ENCODE measurements at regions not wholly inside any gene's neighbourhood (a gene's known extent, or its start where the extent isn't known, plus 50 kb on each side); places are given as distances from the start of the nearest gene placed in this dataset.

DNA sequence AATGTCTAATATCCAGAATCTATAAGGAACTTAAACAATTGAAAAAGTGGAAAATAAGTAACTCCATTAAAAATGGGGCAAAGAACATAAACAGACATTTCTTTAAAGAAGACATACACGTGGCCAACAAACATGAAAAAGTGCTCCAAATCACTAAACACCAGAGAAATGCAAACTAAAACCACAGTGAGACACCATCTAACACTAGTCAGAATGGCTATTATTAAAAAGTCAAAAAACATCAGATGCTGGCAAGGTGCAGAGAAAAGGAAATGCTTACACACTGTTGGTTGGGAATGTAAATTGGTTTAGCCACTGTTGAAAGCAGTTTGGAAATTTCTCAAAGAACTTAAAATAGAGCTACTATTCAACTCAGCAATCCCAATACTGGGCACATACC, 169.2 kb upstream of the MANEA start:
- Mint-ChIP-seq H3K36me3 (no peaks in the 10 kb centered on the region), H3K27me3 (no peaks in the 10 kb centered on the region), H3K4me1 (no peaks in the 10 kb centered on the region), H3K9me3 (no peaks in the 10 kb centered on the region), H3K27ac (no peak overlapping the region), H3K4me3 (no peak overlapping the region)
- no peak for DNase-seq
- CTCF ChIA-PET: no interaction called here

- Mint-ChIP-seq H3K36me3 (no peaks in the 10 kb centered on the region), H3K4me1 (no peaks in the 10 kb centered on the region), H3K27me3 (no peaks in the 10 kb centered on the region), H3K4me3 (no peak overlapping the region), H3K9me3 (no peaks in the 10 kb centered on the region), H3K27ac (no peak overlapping the region)
- no peak for DNase-seq
- CTCF ChIA-PET: no interaction called here
These were observed 167.2 kb upstream of the MANEA start for GRCh38 chr6:95410168-95410567.

- Mint-ChIP-seq H3K36me3 (no peaks in the 10 kb centered on the region), H3K27me3 (no peaks in the 10 kb centered on the region), H3K27ac (no peak overlapping the region), H3K9me3 (no peaks in the 10 kb centered on the region), H3K4me3 (no peak overlapping the region), H3K4me1 (no peaks in the 10 kb centered on the region)
- DNase-seq: no peak
- CTCF ChIA-PET: no interaction called here
These were observed 163.5 kb upstream of the MANEA start for GRCh38 chr6:95413789-95414188.

DNA sequence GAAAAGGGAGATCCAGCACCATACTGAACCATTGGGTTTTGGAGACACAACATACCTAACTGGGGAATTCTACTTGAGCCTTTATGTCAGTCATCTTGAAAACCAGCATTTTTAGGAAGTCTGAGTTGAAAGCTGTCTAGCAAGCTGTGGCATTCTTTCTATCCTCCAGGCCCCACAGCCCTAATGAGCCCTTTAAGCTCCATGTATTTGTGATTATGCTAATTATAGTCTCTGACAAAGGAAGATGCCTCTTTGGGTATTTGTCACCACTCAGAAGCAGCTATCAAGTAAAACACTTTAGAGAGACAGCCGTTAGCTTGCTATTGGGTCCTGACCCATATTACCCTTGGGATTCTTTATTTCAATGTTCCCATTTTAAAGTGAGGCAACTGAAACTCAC, 159.5 kb upstream of the MANEA start:
- Mint-ChIP-seq H3K9me3 (peaks cover 4% of the 10 kb centered on the region), H3K4me1 (no peaks in the 10 kb centered on the region), H3K27ac (no peak overlapping the region), H3K27me3 (no peaks in the 10 kb centered on the region), H3K4me3 (no peak overlapping the region), H3K36me3 (no peaks in the 10 kb centered on the region)
- CTCF ChIA-PET: no interaction called here
- no peak for DNase-seq

- no peaks in the 10 kb centered on the region for H3K4me1 Mint-ChIP-seq
- no peak for DNase-seq
- H3K27ac Mint-ChIP-seq: no peak overlapping the region
- peaks cover 4% of the 10 kb centered on the region for H3K9me3 Mint-ChIP-seq
- no peaks in the 10 kb centered on the region for H3K36me3 Mint-ChIP-seq
- no peak overlapping the region for H3K4me3 Mint-ChIP-seq
- CTCF ChIA-PET: no interaction called here
- H3K27me3 Mint-ChIP-seq: no peaks in the 10 kb centered on the region
These were observed 156.5 kb upstream of the MANEA start for GRCh38 chr6:95420792-95421191.

- H3K36me3 Mint-ChIP-seq: no peaks in the 10 kb centered on the region
- no peak overlapping the region for H3K4me3 Mint-ChIP-seq
- peaks cover 4% of the 10 kb centered on the region for H3K9me3 Mint-ChIP-seq
- H3K27ac Mint-ChIP-seq: no peak overlapping the region
- DNase-seq: no peak
- CTCF ChIA-PET: no interaction called here
- H3K27me3 Mint-ChIP-seq: no peaks in the 10 kb centered on the region
- H3K4me1 Mint-ChIP-seq: no peaks in the 10 kb centered on the region
These were observed 154.0 kb upstream of the MANEA start for GRCh38 chr6:95423331-95423730.

GRCh38 chr6:95431637-95432228, 145.6 kb upstream of the MANEA start:
- Mint-ChIP-seq H3K9me3 (no peaks in the 10 kb centered on the region), H3K4me3 (no peak overlapping the region), H3K27ac (no peak overlapping the region), H3K36me3 (no peaks in the 10 kb centered on the region), H3K27me3 (no peaks in the 10 kb centered on the region), H3K4me1 (no peaks in the 10 kb centered on the region)
- DNase-seq: peak; percentile 53
- CTCF ChIA-PET: no interaction called here

DNA sequence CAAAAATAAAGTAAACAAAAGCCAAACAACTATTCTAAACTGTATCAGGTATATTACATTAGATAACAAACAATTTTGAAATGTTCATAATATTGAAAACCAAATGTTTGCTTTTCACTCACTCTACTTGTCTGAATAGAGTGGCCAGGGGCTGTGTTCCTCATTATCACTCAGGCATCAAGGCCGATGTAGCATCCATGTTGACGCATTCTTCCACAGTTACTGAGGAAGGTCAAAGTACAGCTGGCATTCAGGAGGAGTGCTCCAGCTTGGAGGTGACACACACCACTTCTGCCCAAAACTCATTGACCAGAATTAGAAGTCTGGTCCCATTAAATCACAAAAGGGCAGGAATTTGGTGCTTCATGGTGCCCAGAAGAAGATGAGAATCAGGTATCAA, 137.6 kb upstream of the MANEA start:
- Mint-ChIP-seq H3K4me3 (no peak overlapping the region), H3K27me3 (no peaks in the 10 kb centered on the region), H3K27ac (no peak overlapping the region), H3K36me3 (no peaks in the 10 kb centered on the region), H3K4me1 (no peaks in the 10 kb centered on the region), H3K9me3 (no peaks in the 10 kb centered on the region)
- CTCF ChIA-PET: no interaction called here
- no peak for DNase-seq

GRCh38 chr6:95448208-95448607, 129.1 kb upstream of the MANEA start:
- H3K27me3 Mint-ChIP-seq: no peaks in the 10 kb centered on the region
- no peaks in the 10 kb centered on the region for H3K36me3 Mint-ChIP-seq
- CTCF ChIA-PET: no interaction called here
- no peaks in the 10 kb centered on the region for H3K9me3 Mint-ChIP-seq
- no peak overlapping the region for H3K27ac Mint-ChIP-seq
- H3K4me3 Mint-ChIP-seq: no peak overlapping the region
- no peaks in the 10 kb centered on the region for H3K4me1 Mint-ChIP-seq
- DNase-seq: no peak

DNA sequence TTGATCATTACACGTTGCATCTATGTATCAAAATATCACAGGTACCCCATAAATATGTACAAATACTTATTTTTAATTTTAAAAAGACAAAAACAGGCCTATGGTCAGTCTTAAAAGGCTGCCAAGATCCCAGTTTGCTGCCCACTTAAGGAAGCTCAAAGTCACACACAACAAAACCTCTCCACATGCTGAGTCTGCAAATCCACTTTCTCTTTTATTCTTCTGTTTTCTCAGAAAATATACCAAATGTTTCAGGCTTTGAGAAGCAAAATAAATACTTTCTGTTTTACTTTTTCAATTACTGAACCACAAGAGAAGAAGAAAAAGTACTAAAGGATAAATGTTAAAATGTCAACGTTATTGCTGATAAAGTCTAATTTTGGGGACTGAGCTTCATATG, 107.8 kb upstream of the MANEA start:
- H3K36me3 Mint-ChIP-seq: no peaks in the 10 kb centered on the region

DNA sequence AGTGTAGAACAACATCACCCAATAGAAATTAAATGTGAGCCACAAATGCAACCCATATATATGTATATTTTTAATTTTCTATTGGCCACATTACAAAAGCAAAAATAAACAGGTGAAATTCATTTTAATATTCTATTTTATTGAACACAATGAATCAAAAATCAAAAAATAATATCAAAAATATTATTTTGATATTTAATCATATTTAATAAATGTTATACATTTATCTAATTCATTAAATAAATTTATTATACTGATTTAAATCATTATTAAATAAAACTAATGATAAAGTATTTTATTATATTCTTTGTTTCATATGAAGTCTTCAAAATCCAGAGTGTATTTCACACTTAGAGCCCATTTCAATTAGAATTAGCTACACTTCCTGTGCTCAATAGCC, 98.4 kb upstream of the MANEA start:
- no peaks in the 10 kb centered on the region for H3K36me3 Mint-ChIP-seq
- H3K9me3 Mint-ChIP-seq: no peaks in the 10 kb centered on the region
- H3K4me3 Mint-ChIP-seq: no peak overlapping the region
- H3K27me3 Mint-ChIP-seq: no peaks in the 10 kb centered on the region
- no peak for DNase-seq
- H3K27ac Mint-ChIP-seq: no peak overlapping the region
- CTCF ChIA-PET: no interaction called here
- H3K4me1 Mint-ChIP-seq: no peaks in the 10 kb centered on the region

More for the DNA sequence above, 107.8 kb upstream of the MANEA start:
- no peak for DNase-seq
- H3K4me1 Mint-ChIP-seq: no peaks in the 10 kb centered on the region
- no peak overlapping the region for H3K27ac Mint-ChIP-seq
- CTCF ChIA-PET: no interaction called here
- no peak overlapping the region for H3K4me3 Mint-ChIP-seq
- no peaks in the 10 kb centered on the region for H3K27me3 Mint-ChIP-seq
- no peaks in the 10 kb centered on the region for H3K9me3 Mint-ChIP-seq

- H3K9me3 Mint-ChIP-seq: no peaks in the 10 kb centered on the region
- CTCF ChIA-PET: no interaction called here
These were observed 89.5 kb upstream of the MANEA start for GRCh38 chr6:95487817-95488216.

GRCh38 chr6:95489185-95489863, 88.0 kb upstream of the MANEA start:
- Mint-ChIP-seq H3K9me3 (no peaks in the 10 kb centered on the region), H3K36me3 (no peaks in the 10 kb centered on the region), H3K4me1 (no peaks in the 10 kb centered on the region), H3K27ac (no peak overlapping the region), H3K4me3 (no peak overlapping the region), H3K27me3 (no peaks in the 10 kb centered on the region)
- no peak for DNase-seq
- CTCF ChIA-PET: no interaction called here

More at GRCh38 chr6:95487817-95488216, 89.5 kb upstream of the MANEA start:
- Mint-ChIP-seq H3K27ac (no peak overlapping the region), H3K36me3 (no peaks in the 10 kb centered on the region), H3K4me3 (no peak overlapping the region), H3K4me1 (no peaks in the 10 kb centered on the region), H3K27me3 (no peaks in the 10 kb centered on the region)
- DNase-seq: no peak

DNA sequence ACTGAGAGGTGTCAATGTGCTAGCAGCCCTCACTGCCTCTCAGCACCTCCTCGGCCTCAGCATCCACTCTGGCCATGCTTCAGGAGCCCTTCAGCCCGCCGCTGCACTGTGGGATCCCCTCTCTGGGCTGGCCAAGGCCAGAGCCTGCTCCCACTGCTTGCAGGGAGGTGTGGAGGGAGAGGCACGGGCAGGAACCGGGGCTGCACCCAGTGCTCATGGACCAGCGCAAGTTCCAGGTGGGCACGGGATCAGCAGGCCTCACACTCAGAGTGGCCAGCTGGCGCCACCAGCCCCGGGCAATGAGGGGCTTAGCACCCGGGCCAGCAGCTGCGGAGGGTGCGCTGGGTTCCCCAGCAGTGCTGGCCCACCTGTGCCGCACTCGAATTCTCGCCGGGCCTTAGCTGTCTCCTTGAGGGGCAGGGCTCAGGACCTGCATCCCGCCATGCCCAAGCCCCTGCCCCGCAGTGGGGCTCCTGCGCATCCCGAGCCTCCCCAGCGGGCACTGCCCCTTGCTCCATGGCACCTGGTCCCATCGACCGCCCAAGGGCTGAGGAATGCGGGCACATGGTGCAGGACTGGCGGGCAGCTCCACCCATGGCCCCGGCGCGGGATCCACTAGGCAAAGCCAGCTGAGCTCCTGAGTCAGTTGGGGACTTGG, 80.4 kb upstream of the MANEA start:
- DNase-seq: no peak
- Mint-ChIP-seq H3K9me3 (peaks cover 4% of the 10 kb centered on the region), H3K27ac (no peak overlapping the region), H3K4me3 (no peak overlapping the region), H3K36me3 (no peaks in the 10 kb centered on the region), H3K27me3 (no peaks in the 10 kb centered on the region), H3K4me1 (no peaks in the 10 kb centered on the region)
- CTCF ChIA-PET: no interaction called here
